ENCODE measurements at regions not wholly inside any gene's neighbourhood (a gene's known extent, or its start where the extent isn't known, plus 50 kb on each side); places are given as distances from the start of the nearest gene placed in this dataset.

DNA sequence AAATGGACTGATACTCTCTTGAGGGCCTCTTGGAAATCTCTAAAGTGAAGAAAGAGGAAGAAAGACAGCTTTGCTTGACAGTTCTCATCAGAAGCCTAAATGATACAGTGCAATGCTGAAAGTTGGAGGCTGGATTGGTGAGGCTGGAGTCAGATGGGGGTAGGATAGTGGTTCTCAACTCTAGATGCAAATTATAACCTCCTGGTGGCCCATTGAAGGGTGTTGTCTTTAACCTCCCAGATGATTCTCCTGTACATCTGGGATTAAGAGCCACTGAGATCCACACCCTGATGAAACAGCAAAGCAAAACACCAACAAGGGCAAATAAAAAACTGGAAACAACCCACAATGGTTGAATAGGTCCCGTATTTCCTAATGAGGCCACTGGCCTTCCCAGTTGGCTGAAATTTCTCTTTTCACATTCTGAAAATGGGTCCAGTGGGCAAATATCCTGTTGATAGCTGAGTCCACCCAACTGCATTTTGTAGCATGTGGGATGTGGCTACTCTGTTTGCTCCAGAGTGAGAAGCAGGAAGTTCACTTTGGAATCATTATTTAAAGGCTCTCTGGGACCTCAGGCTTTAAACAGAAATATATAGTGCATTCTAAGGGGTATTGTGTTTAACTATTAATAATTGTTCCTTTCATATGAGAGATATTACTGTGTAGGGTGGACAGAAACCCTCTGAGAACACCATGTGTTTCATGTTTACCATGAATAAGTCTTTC, 208.1 kb downstream of the SOX4 start:
- TF ChIP-seq, protein P1, sequence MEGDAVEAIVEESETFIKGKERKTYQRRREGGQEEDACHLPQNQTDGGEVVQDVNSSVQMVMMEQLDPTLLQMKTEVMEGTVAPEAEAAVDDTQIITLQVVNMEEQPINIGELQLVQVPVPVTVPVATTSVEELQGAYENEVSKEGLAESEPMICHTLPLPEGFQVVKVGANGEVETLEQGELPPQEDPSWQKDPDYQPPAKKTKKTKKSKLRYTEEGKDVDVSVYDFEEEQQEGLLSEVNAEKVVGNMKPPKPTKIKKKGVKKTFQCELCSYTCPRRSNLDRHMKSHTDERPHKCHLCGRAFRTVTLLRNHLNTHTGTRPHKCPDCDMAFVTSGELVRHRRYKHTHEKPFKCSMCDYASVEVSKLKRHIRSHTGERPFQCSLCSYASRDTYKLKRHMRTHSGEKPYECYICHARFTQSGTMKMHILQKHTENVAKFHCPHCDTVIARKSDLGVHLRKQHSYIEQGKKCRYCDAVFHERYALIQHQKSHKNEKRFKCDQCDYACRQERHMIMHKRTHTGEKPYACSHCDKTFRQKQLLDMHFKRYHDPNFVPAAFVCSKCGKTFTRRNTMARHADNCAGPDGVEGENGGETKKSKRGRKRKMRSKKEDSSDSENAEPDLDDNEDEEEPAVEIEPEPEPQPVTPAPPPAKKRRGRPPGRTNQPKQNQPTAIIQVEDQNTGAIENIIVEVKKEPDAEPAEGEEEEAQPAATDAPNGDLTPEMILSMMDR (conservative IDR thresholded peaks at IDR 0.05; ENCODE audit: low read length) = no peak
- no peak for TF ChIP-seq EZH2phosphoT487 (IDR thresholded peaks at IDR 0.05; ENCODE audit: borderline replicate concordance, low read depth, low read length)
